ENCODE measurements at regions not wholly inside any gene's neighbourhood (a gene's known extent, or its start where the extent isn't known, plus 50 kb on each side); places are given as distances from the start of the nearest gene placed in this dataset.
"Not testable (repeated sequence)": the region's sequence is repeated elsewhere in the genome, so short reads cannot be mapped to it uniquely, and the experiment has no call there.

DNA sequence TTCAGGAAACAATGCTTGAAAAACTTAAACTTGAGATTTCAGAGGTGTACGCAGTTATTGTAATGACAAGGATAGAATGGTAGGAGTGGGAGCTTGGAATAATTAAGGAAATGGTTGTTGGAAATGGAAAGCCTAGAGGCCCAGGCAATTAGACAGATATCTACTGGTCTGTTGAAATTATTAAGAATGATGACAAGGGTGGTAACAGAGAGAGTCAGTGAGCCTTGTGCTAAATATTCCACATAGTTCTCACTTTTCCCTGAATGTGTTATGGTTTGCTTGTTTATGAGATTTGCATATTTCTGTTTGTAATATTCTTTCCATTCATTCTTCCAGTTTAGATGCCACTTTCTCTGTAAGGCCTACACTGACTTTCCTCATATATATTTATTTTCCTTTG, 66.0 kb upstream of the ATP2B1 start:
- Histone ChIP-seq H3K36me3 (no peaks in the 10 kb centered on the region), H3K4me1 (no peaks in the 10 kb centered on the region), H3K27me3 (no peaks in the 10 kb centered on the region), H3K9me3 (no peaks in the 10 kb centered on the region), H3K27ac (no peak overlapping the region), H3K4me3 (no peak overlapping the region)
- intact Hi-C loops (cut with DNase I) = no loop called here
- TF ChIP-seq, protein P1, sequence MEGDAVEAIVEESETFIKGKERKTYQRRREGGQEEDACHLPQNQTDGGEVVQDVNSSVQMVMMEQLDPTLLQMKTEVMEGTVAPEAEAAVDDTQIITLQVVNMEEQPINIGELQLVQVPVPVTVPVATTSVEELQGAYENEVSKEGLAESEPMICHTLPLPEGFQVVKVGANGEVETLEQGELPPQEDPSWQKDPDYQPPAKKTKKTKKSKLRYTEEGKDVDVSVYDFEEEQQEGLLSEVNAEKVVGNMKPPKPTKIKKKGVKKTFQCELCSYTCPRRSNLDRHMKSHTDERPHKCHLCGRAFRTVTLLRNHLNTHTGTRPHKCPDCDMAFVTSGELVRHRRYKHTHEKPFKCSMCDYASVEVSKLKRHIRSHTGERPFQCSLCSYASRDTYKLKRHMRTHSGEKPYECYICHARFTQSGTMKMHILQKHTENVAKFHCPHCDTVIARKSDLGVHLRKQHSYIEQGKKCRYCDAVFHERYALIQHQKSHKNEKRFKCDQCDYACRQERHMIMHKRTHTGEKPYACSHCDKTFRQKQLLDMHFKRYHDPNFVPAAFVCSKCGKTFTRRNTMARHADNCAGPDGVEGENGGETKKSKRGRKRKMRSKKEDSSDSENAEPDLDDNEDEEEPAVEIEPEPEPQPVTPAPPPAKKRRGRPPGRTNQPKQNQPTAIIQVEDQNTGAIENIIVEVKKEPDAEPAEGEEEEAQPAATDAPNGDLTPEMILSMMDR (IDR thresholded peaks at IDR 0.05) = no peak
- ATAC-seq (no peak), DNase-seq (no peak)

DNA sequence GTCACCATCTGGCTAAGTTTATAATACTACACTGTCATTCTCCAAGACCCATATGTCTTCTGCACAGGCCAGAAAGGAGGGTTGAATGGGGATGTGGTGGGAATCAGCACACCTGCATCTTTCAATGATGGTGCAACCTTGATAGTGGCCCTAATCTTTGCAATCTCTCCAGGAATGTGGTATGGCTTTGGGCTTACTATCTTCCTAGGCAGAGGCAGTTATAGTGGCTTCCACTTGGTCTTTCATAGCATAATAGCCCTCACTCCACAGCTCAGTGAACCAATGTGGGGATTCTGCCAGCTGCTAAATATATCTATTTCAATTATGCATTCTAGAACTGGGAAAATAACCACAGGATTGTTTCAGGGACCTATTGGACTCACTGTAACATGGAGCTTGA, 61.8 kb upstream of the ATP2B1 start:
- no peaks in the 10 kb centered on the region for H3K27me3 ChIP-seq
- no peaks in the 10 kb centered on the region for H3K9me3 ChIP-seq
- TF ChIP-seq, protein P1 (IDR thresholded peaks at IDR 0.05) = no peak
- H3K36me3 ChIP-seq = no peaks in the 10 kb centered on the region
- H3K4me3 ChIP-seq = no peak overlapping the region
- ATAC-seq (no peak), DNase-seq (no peak)
- no peak overlapping the region for H3K27ac ChIP-seq
- intact Hi-C loops (cut with DNase I) = no loop called here
- H3K4me1 ChIP-seq = peaks cover 0 to 8% of the 10 kb centered on the region in 2 donors

GRCh38 chr12:89769483-89769818, 60.8 kb upstream of the ATP2B1 start:
- H3K4me3 ChIP-seq = no peak overlapping the region

GRCh38 chr12:89768586-89769482, 60.2 kb upstream of the ATP2B1 start:
- no peaks in the 10 kb centered on the region for H3K27me3 ChIP-seq
- no peak overlapping the region for H3K4me3 ChIP-seq
- DNase-seq = peak in 1 of 4 donors; percentile 47
- H3K27ac ChIP-seq = peak overlapping the region in 1 of 2 donors; percentile 29
- intact Hi-C loops (cut with DNase I) = no loop called here
- H3K4me1 ChIP-seq = peaks cover 0 to 8% of the 10 kb centered on the region in 2 donors
- ATAC-seq = peak; percentile 76
- H3K9me3 ChIP-seq = peaks cover 0 to 3% of the 10 kb centered on the region in 2 donors
- TF ChIP-seq, protein P1 (IDR thresholded peaks at IDR 0.05) = no peak
- no peaks in the 10 kb centered on the region for H3K36me3 ChIP-seq

More at GRCh38 chr12:89769483-89769818, 60.8 kb upstream of the ATP2B1 start:
- H3K36me3 ChIP-seq = no peaks in the 10 kb centered on the region
- no peaks in the 10 kb centered on the region for H3K27me3 ChIP-seq
- TF ChIP-seq, protein P1 (IDR thresholded peaks at IDR 0.05) = no peak
- H3K4me1 ChIP-seq = peaks cover 0 to 8% of the 10 kb centered on the region in 2 donors
- intact Hi-C loops (cut with DNase I) = no loop called here
- peak overlapping the region in 1 of 2 donors; percentile 29 for H3K27ac ChIP-seq
- no peak for ATAC-seq
- H3K9me3 ChIP-seq = no peaks in the 10 kb centered on the region
- no peak for DNase-seq

GRCh38 chr12:89765959-89766824, 57.6 kb upstream of the ATP2B1 start:
- H3K27me3 ChIP-seq = no peaks in the 10 kb centered on the region
- H3K36me3 ChIP-seq = no peaks in the 10 kb centered on the region
- H3K4me3 ChIP-seq = no peak overlapping the region
- peaks cover 0 to 11% of the 10 kb centered on the region in 2 donors for H3K4me1 ChIP-seq
- H3K9me3 ChIP-seq = peaks cover 0 to 3% of the 10 kb centered on the region in 2 donors
- no peak for DNase-seq
- TF ChIP-seq, protein P1 (IDR thresholded peaks at IDR 0.05) = no peak
- intact Hi-C loops (cut with DNase I) = no loop called here
- ATAC-seq = no peak
- no peak overlapping the region for H3K27ac ChIP-seq

- DNase-seq; H3K27ac ChIP-seq; ATAC-seq; H3K36me3 ChIP-seq; H3K27me3 ChIP-seq; intact Hi-C loops (cut with DNase I); H3K4me3 ChIP-seq; H3K9me3 ChIP-seq: not testable (repeated sequence)
- peaks cover 0 to 14% of the 10 kb centered on the region in 2 donors for H3K4me1 ChIP-seq
These were observed 55.5 kb upstream of the ATP2B1 start for GRCh38 chr12:89764164-89764563.

Data from left lung (tissue), 4 donors.